ENCODE measurements at regions not wholly inside any gene's neighbourhood (a gene's known extent, or its start where the extent isn't known, plus 50 kb on each side); places are given as distances from the start of the nearest gene placed in this dataset.

GRCh38 chr1:43042773-43043457 is 84.2 kb upstream of the SLC2A1 start:
- no peak for TF ChIP-seq CTCF (IDR thresholded peaks at IDR 0.05)
- TF ChIP-seq POLR2A (IDR thresholded peaks at IDR 0.05), result no peak
